ENCODE measurements at regions not wholly inside any gene's neighbourhood (a gene's known extent, or its start where the extent isn't known, plus 50 kb on each side); places are given as distances from the start of the nearest gene placed in this dataset.
A peak's percentile ranks its signal among the peaks of the same experiment; 100 is the strongest.

GRCh38 chr11:69348414-69349235 lies 54.7 kb downstream of the MYEOV start:
- no peaks in the 10 kb centered on the region for H3K79me1 ChIP-seq (ENCODE audit: low read depth, low read length)
- no peak overlapping the region for H3K9ac ChIP-seq (ENCODE audit: low read depth, low read length, poor library complexity)
- no CpG with 5 or more reads among the region's 6 CpGs for WGBS, 2 donors (ENCODE audit: extremely low coverage in 2 of 2, insufficient read length in 2 of 2, insufficient replicate concordance in 1 of 2)
- no peak overlapping the region for H2AFZ ChIP-seq (ENCODE audit: low read length)
- no peak overlapping the region for H4K8ac ChIP-seq (ENCODE audit: low read depth, low read length)
- H3K4me1 ChIP-seq (ENCODE audit: control insufficient read depth in 2 of 2, insufficient read depth in 1 of 2, low read depth in 1 of 2, low read length in 2 of 2) = no peaks in the 10 kb centered on the region
- no peak overlapping the region for H2AK5ac ChIP-seq (ENCODE audit: low read depth, low read length)
- no peaks in the 10 kb centered on the region for H3K36me3 ChIP-seq (replicated peaks in 1 of 2; ENCODE audit: control insufficient read depth in 2 of 2, insufficient read depth in 2 of 2, low read length in 2 of 2)
- H2BK120ac ChIP-seq (ENCODE audit: low read depth, low read length) = no peak overlapping the region
- H3K23ac ChIP-seq (ENCODE audit: low read depth, low read length, poor library complexity) = no peak overlapping the region
- no peak overlapping the region for H4K91ac ChIP-seq (ENCODE audit: low read depth, low read length, poor library complexity)
- H3K4me3 ChIP-seq (ENCODE audit: low read length in 2 of 2) = no peak overlapping the region
- no peaks in the 10 kb centered on the region for H3K27me3 ChIP-seq (ENCODE audit: control insufficient read depth in 3 of 3, insufficient read depth in 3 of 3, low read depth in 1 of 3, low read length in 3 of 3)
- no peak overlapping the region for H3K4me2 ChIP-seq (ENCODE audit: insufficient read depth, low read length, poor library complexity, severe bottlenecking)
- peak overlapping the region; percentile 57 for H3K14ac ChIP-seq (ENCODE audit: low read length)
- no peak overlapping the region for H3K4ac ChIP-seq (ENCODE audit: low read length)
- H3K9me3 ChIP-seq (replicated peaks in 1 of 2; ENCODE audit: control insufficient read depth in 2 of 2, insufficient read depth in 1 of 2, low read depth in 1 of 2, low read length in 2 of 2) = peaks cover 0 to 6% of the 10 kb centered on the region in 2 donors
- peak overlapping the region; percentile 19 for H3K18ac ChIP-seq (ENCODE audit: low read length)
- DNase-seq (ENCODE audit: low spot score) = no peak
- H2BK5ac ChIP-seq (ENCODE audit: low read length) = no peak overlapping the region
- H3K27ac ChIP-seq (replicated peaks; ENCODE audit: low read length) = no peak overlapping the region
- no peak overlapping the region for H2BK15ac ChIP-seq (ENCODE audit: low read length)
- no peak overlapping the region for H2BK12ac ChIP-seq (ENCODE audit: low read length)

GRCh38 chr11:69350040-69350439 lies 56.1 kb downstream of the MYEOV start:
- Histone ChIP-seq H2AFZ (ENCODE audit: low read length) (no peak overlapping the region), H3K14ac (ENCODE audit: low read length) (no peak overlapping the region), H3K4ac (ENCODE audit: low read length) (no peak overlapping the region), H3K4me3 (ENCODE audit: low read length in 2 of 2) (no peak overlapping the region), H2BK5ac (ENCODE audit: low read length) (no peak overlapping the region), H3K4me1 (ENCODE audit: control insufficient read depth in 2 of 2, insufficient read depth in 1 of 2, low read depth in 1 of 2, low read length in 2 of 2) (peaks cover 0 to 2% of the 10 kb centered on the region in 2 donors), H3K9me3 (replicated peaks in 1 of 2; ENCODE audit: control insufficient read depth in 2 of 2, insufficient read depth in 1 of 2, low read depth in 1 of 2, low read length in 2 of 2) (peaks cover 0 to 6% of the 10 kb centered on the region in 2 donors), H3K27me3 (ENCODE audit: control insufficient read depth in 3 of 3, insufficient read depth in 3 of 3, low read depth in 1 of 3, low read length in 3 of 3) (no peaks in the 10 kb centered on the region), H2BK15ac (ENCODE audit: low read length) (no peak overlapping the region), H3K23ac (ENCODE audit: low read depth, low read length, poor library complexity) (no peak overlapping the region), H4K8ac (ENCODE audit: low read depth, low read length) (no peak overlapping the region), H3K36me3 (replicated peaks in 1 of 2; ENCODE audit: control insufficient read depth in 2 of 2, insufficient read depth in 2 of 2, low read length in 2 of 2) (no peaks in the 10 kb centered on the region), H2AK5ac (ENCODE audit: low read depth, low read length) (no peak overlapping the region), H3K27ac (replicated peaks; ENCODE audit: low read length) (no peak overlapping the region), H2BK12ac (ENCODE audit: low read length) (no peak overlapping the region), H3K18ac (ENCODE audit: low read length) (no peak overlapping the region), H4K91ac (ENCODE audit: low read depth, low read length, poor library complexity) (no peak overlapping the region), H2BK120ac (ENCODE audit: low read depth, low read length) (no peak overlapping the region), H3K4me2 (ENCODE audit: insufficient read depth, low read length, poor library complexity, severe bottlenecking) (no peak overlapping the region), H3K9ac (ENCODE audit: low read depth, low read length, poor library complexity) (no peak overlapping the region), H3K79me1 (ENCODE audit: low read depth, low read length) (no peaks in the 10 kb centered on the region)
- DNase-seq (ENCODE audit: low spot score) = no peak
- WGBS, 2 donors (ENCODE audit: extremely low coverage in 2 of 2, insufficient read length in 2 of 2, insufficient replicate concordance in 1 of 2) = no CpG with 5 or more reads among the region's 1 CpG

- Histone ChIP-seq H2AFZ (ENCODE audit: low read length) (no peak overlapping the region), H2BK120ac (ENCODE audit: low read depth, low read length) (no peak overlapping the region), H3K4ac (ENCODE audit: low read length) (no peak overlapping the region), H4K91ac (ENCODE audit: low read depth, low read length, poor library complexity) (no peak overlapping the region), H3K4me2 (ENCODE audit: insufficient read depth, low read length, poor library complexity, severe bottlenecking) (no peak overlapping the region), H3K14ac (ENCODE audit: low read length) (no peak overlapping the region), H2BK5ac (ENCODE audit: low read length) (no peak overlapping the region), H3K9me3 (replicated peaks in 1 of 2; ENCODE audit: control insufficient read depth in 2 of 2, insufficient read depth in 1 of 2, low read depth in 1 of 2, low read length in 2 of 2) (peaks cover 0 to 6% of the 10 kb centered on the region in 2 donors), H3K4me1 (ENCODE audit: control insufficient read depth in 2 of 2, insufficient read depth in 1 of 2, low read depth in 1 of 2, low read length in 2 of 2) (peaks cover 0 to 2% of the 10 kb centered on the region in 2 donors), H2AK5ac (ENCODE audit: low read depth, low read length) (no peak overlapping the region), H3K27ac (replicated peaks; ENCODE audit: low read length) (no peak overlapping the region), H4K8ac (ENCODE audit: low read depth, low read length) (no peak overlapping the region), H2BK12ac (ENCODE audit: low read length) (no peak overlapping the region), H3K36me3 (replicated peaks in 1 of 2; ENCODE audit: control insufficient read depth in 2 of 2, insufficient read depth in 2 of 2, low read length in 2 of 2) (no peaks in the 10 kb centered on the region), H2BK15ac (ENCODE audit: low read length) (no peak overlapping the region), H3K27me3 (ENCODE audit: control insufficient read depth in 3 of 3, insufficient read depth in 3 of 3, low read depth in 1 of 3, low read length in 3 of 3) (no peaks in the 10 kb centered on the region), H3K79me1 (ENCODE audit: low read depth, low read length) (no peaks in the 10 kb centered on the region), H3K9ac (ENCODE audit: low read depth, low read length, poor library complexity) (no peak overlapping the region), H3K18ac (ENCODE audit: low read length) (no peak overlapping the region), H3K23ac (ENCODE audit: low read depth, low read length, poor library complexity) (no peak overlapping the region), H3K4me3 (ENCODE audit: low read length in 2 of 2) (no peak overlapping the region)
- no peak for DNase-seq (ENCODE audit: low spot score)
Observed at GRCh38 chr11:69350596-69350995, 56.6 kb downstream of the MYEOV start.

- H2BK12ac ChIP-seq (ENCODE audit: low read length) = no peak overlapping the region
- H2AK5ac ChIP-seq (ENCODE audit: low read depth, low read length) = no peak overlapping the region
- no peak overlapping the region for H4K8ac ChIP-seq (ENCODE audit: low read depth, low read length)
- H2BK120ac ChIP-seq (ENCODE audit: low read depth, low read length) = no peak overlapping the region
- H3K36me3 ChIP-seq (replicated peaks in 1 of 2; ENCODE audit: control insufficient read depth in 2 of 2, insufficient read depth in 2 of 2, low read length in 2 of 2) = no peaks in the 10 kb centered on the region
- H3K4me1 ChIP-seq (ENCODE audit: control insufficient read depth in 2 of 2, insufficient read depth in 1 of 2, low read depth in 1 of 2, low read length in 2 of 2) = peaks cover 0 to 2% of the 10 kb centered on the region in 2 donors
- H3K79me1 ChIP-seq (ENCODE audit: low read depth, low read length) = no peaks in the 10 kb centered on the region
- no peak overlapping the region for H2BK15ac ChIP-seq (ENCODE audit: low read length)
- no peak overlapping the region for H3K14ac ChIP-seq (ENCODE audit: low read length)
- no peak overlapping the region for H3K27ac ChIP-seq (replicated peaks; ENCODE audit: low read length)
- no peak overlapping the region for H3K23ac ChIP-seq (ENCODE audit: low read depth, low read length, poor library complexity)
- H2BK5ac ChIP-seq (ENCODE audit: low read length) = no peak overlapping the region
- H3K27me3 ChIP-seq (ENCODE audit: control insufficient read depth in 3 of 3, insufficient read depth in 3 of 3, low read depth in 1 of 3, low read length in 3 of 3) = no peaks in the 10 kb centered on the region
- H3K4ac ChIP-seq (ENCODE audit: low read length) = no peak overlapping the region
- H4K91ac ChIP-seq (ENCODE audit: low read depth, low read length, poor library complexity) = no peak overlapping the region
- no peak for DNase-seq (ENCODE audit: low spot score)
- H3K4me3 ChIP-seq (ENCODE audit: low read length in 2 of 2) = no peak overlapping the region
- peaks cover 0 to 6% of the 10 kb centered on the region in 2 donors for H3K9me3 ChIP-seq (replicated peaks in 1 of 2; ENCODE audit: control insufficient read depth in 2 of 2, insufficient read depth in 1 of 2, low read depth in 1 of 2, low read length in 2 of 2)
- H3K18ac ChIP-seq (ENCODE audit: low read length) = no peak overlapping the region
- H3K9ac ChIP-seq (ENCODE audit: low read depth, low read length, poor library complexity) = no peak overlapping the region
- no peak overlapping the region for H2AFZ ChIP-seq (ENCODE audit: low read length)
- no peak overlapping the region for H3K4me2 ChIP-seq (ENCODE audit: insufficient read depth, low read length, poor library complexity, severe bottlenecking)
Observed at GRCh38 chr11:69351460-69351859, 57.5 kb downstream of the MYEOV start.

Measured in neuronal stem cell (in vitro differentiated cells).